PC-9 (cell line): ENCODE measurements at regions not wholly inside any gene's neighbourhood (a gene's known extent, or its start where the extent isn't known, plus 50 kb on each side); places are given as distances from the start of the nearest gene placed in this dataset.

Experiments
- CTCF ChIP-seq: fragments of 200-600 bp; sonication (generic); conservative IDR thresholded peaks from 2 replicates; pipeline ENCODE4 v1.6.1; 2017; ENCODE audit warnings: mixed run types, antibody characterized with exemption, mild to moderate bottlenecking, moderate library complexity
- EZH2 ChIP-seq: fragments of 200-600 bp; sonication (generic); IDR thresholded peaks from 2 replicates; pipeline ENCODE4 v1.8.0; 2017; ENCODE audit warnings: antibody characterized with exemption, low read depth

GRCh38 chr2:156903335-156903734 lies 354.2 kb upstream of the GALNT5 start:
- no peak for TF ChIP-seq CTCF
- no peak for TF ChIP-seq EZH2
